A549 (cell line): ENCODE measurements at regions not wholly inside any gene's neighbourhood (a gene's known extent, or its start where the extent isn't known, plus 50 kb on each side); places are given as distances from the start of the nearest gene placed in this dataset.

Experiments used
- CTCF ChIP-seq: fragments of >200 bp; sonication (Bioruptor Twin); formaldehyde crosslinking; IDR thresholded peaks from 3 replicates; pipeline ENCODE4 v1.5.1; 2016
- EHMT2 ChIP-seq: fragments of 200-600 bp; sonication (generic); IDR thresholded peaks from 2 replicates; pipeline ENCODE4 v1.6.1; 2016; ENCODE audit warnings: antibody characterized with exemption, low read depth, mild to moderate bottlenecking, moderate library complexity
- FOXS1 ChIP-seq: fragments of 250-450 bp; sonication (Bioruptor Pico); IDR thresholded peaks from 2 replicates; pipeline ENCODE4 v1.5.0; 2020; ENCODE audit warnings: mild to moderate bottlenecking, moderate library complexity
- JUNB ChIP-seq: fragments of >200 bp; sonication (Bioruptor Twin); formaldehyde crosslinking; IDR thresholded peaks from 2 replicates; pipeline ENCODE4 v1.6.1; 2016
- POLR2AphosphoS2 ChIP-seq: conservative IDR thresholded peaks from 2 replicates; pipeline ENCODE4 v1.6.1; 2012; ENCODE audit warnings: low read length, improper control_type of control experiment, inconsistent platforms
- ZNF302 ChIP-seq: fragments of 250-450 bp; sonication (Bioruptor Pico); IDR thresholded peaks from 2 replicates; pipeline ENCODE4 v1.9.0; 2021; ENCODE audit warnings: inconsistent platforms, mild to moderate bottlenecking, moderate library complexity

- TF ChIP-seq CTCF (no peak), JUNB (no peak), POLR2AphosphoS2 (no peak), FOXS1 (no peak), EHMT2 (no peak), ZNF302 (CRISPR knock-in tag) (no peak)
Observed at GRCh38 chr2:66903745-66904465, 469.0 kb downstream of the MEIS1 start.
